ENCODE measurements at regions not wholly inside any gene's neighbourhood (a gene's known extent, or its start where the extent isn't known, plus 50 kb on each side); places are given as distances from the start of the nearest gene placed in this dataset.

DNA sequence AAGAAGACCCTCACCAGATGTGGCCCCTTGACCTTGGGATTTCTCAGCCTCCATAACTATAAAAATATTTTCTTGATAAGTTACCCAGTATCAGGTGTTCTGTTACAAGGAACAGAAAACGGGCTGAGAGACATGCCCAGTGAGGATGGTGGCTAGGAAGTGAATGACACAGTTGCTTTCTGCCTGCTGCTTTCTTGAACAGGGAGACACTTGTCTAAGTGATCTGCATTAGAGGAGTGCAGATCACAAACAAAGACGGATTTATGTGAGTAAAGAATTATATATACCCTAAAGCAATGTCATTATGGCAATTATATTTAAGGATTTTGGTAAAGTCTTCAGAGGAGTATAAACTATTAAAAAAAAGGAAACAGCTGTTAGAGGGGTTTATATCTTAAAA, 169.2 kb upstream of the AHR start:
- no peak for ATAC-seq
- DNase-seq: no peak

DNA sequence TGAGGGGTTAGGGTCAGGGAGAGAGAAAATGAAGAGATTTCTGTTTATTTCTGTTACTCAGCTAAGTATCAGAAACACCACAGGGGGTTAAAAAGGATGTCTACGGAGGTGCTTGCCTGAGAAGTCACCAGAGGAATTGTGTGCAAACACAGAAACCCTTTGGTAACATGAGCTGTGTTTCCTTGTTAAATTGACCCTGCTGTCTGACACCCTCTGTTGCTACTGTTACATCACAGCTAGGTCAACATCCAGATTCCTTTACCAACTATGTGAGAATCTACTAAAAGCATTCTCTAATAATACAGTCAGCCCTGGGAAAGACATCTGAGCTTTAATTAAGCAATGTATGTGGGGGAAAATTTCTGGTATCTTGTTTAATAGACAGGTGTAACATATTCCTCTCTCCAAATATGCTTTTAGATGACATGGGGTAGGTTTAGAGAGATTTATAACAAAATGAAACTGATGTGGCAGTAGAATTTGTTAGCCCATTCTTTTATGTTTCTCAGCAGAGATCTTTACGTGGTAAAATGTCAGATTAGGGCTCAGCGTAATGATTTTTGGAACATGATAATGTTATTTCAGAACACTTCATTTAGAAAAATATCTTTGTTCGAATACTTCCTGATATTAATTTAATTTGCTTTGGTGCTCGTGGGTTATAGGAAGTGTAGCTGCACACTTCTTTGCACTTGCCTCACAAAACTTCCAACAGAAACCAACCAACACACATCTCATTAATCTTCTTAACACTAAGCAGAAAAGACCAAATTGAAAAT, 168.0 kb upstream of the AHR start:
- ATAC-seq (no peak), DNase-seq (no peak)

GRCh38 chr7:17131060-17131345, 167.4 kb upstream of the AHR start:
- ATAC-seq (no peak), DNase-seq (no peak)

- no peak for DNase-seq
- ATAC-seq: no peak
These were observed 166.3 kb upstream of the AHR start for GRCh38 chr7:17131983-17132655.

GRCh38 chr7:17132726-17133125, 165.7 kb upstream of the AHR start:
- no peak for DNase-seq
- ATAC-seq: no peak

DNA sequence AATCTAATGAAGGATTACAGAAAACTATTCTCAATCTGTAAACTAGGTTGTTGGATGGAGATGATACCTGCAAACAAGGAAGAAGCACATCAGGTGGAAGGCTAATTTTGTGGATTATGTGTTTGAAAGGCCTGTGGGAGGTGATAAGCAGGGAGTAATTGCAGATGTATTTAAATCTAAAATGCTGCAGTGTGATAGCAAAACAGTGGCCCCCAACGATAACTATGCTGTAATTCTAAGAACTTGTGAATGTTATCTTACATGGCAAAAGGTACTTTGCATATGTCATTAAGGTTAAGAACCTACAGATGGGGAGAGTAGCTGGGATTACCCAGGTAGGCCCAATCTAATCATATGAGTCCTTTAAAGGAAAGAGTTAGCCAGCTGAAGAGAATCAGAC, 164.5 kb upstream of the AHR start:
- DNase-seq (no peak), ATAC-seq (no peak)

GRCh38 chr7:17134786-17135185, 163.7 kb upstream of the AHR start:
- DNase-seq (no peak), ATAC-seq (no peak)

- no peak for DNase-seq
These were observed 162.3 kb upstream of the AHR start for GRCh38 chr7:17136126-17136525.

GRCh38 chr7:17139081-17139480, 159.4 kb upstream of the AHR start:
- DNase-seq (no peak), ATAC-seq (peak; percentile 85)

More at GRCh38 chr7:17136126-17136525, 162.3 kb upstream of the AHR start:
- ATAC-seq: no peak

DNA sequence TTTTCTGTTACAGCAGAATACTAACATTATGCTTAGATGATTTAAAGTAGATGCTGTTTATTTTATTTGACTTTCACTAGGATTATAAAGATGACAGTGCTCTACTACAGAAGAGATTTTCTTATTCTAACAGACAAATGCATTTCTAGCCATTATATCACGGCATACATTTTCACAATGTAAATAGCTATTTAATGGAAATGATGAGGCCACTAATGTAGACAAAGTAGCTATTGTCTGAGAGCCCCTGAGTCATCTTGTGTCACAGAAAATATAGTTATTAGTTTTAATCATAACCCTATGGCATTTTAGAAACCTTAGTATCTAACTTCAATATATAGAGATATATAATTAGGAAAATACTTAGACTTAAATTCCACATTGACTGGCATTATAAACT, 158.0 kb upstream of the AHR start:
- DNase-seq (no peak), ATAC-seq (no peak)

GRCh38 chr7:17142831-17143541, 155.5 kb upstream of the AHR start:
- ATAC-seq (no peak), DNase-seq (no peak)

GRCh38 chr7:17144322-17144721, 154.1 kb upstream of the AHR start:
- peak; percentile 64 for DNase-seq
- peak; percentile 85 for ATAC-seq

DNA sequence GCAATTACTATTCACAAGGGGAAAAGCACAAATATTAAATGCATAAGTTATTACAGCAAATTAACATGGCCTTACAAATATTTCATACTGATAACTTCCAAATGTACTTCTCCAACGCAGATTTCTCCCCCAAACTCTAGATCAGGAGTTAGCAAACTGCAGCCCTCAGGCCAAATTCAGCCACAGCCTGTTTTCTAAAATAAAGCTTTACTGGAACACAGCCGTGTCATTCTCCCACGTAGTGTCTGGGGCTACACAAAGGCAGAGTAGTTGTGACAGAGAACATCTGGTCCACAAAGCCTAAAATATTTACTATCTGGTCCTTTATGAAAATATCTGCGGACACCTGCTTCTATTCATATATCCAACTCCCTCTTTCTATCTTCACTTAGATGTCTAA, 151.8 kb upstream of the AHR start:
- DNase-seq (no peak), ATAC-seq (no peak)

DNA sequence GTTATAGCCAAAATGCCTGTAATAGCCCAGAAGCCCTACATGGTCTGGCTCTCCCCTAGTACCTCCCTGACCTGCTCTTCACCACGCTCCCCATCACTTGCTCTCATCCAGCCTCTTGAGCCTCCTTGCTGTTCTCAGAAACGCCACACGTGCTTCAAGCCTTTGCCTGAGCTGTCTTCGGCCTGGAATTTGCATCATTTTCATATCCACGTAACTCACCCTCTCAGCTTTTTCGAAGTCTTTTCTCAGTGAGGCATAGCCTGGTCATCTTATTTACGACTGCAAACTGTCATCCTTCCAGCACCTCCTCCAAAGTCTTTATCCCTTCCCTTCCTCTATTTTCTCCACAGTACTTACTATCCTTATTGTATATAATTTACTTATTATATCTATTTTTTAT, 151.0 kb upstream of the AHR start:
- no peak for ATAC-seq

DNA sequence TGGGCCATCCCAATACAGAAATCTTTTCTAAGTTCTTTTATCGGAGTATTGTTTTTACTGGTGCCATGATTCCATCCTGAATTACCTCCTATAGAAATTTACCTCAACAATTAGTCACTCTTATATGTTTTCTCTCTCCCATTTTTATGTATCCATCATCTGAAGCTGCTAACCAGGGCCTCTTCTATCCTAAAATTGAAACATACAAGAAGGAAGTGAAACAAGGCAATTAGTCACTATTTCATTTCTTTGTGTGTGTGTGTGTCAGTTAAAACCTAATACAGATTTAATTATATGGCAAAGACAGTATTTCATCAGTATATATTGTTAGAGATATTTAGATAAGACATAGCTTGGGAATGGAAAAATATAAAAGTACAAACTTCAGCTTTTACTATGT, 148.4 kb upstream of the AHR start:
- ATAC-seq: peak; percentile 17
- no peak for DNase-seq

More for the DNA sequence above, 151.0 kb upstream of the AHR start:
- no peak for DNase-seq

DNA sequence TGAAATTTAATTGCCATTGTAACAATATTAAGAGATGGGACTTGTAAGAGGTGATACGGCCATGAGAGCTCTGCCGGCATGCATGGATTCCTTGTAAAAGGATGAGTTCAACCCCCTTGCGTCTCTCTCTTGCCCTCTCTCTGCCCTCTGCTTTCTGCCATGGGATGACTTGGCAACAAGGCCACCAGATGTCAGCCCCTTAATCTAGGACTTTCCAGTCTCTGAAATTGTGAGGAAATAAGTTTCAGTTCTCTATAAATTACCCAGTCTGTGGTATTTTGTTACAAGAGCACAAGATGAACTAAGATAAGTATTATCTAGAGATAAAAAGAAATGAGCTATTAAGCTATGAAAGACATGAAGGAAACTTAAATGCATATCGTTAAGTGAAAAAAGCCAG, 145.7 kb upstream of the AHR start:
- DNase-seq (no peak), ATAC-seq (peak; percentile 56)

GRCh38 chr7:17153536-17153935, 144.9 kb upstream of the AHR start:
- ATAC-seq (peak; percentile 48), DNase-seq (no peak)

DNA sequence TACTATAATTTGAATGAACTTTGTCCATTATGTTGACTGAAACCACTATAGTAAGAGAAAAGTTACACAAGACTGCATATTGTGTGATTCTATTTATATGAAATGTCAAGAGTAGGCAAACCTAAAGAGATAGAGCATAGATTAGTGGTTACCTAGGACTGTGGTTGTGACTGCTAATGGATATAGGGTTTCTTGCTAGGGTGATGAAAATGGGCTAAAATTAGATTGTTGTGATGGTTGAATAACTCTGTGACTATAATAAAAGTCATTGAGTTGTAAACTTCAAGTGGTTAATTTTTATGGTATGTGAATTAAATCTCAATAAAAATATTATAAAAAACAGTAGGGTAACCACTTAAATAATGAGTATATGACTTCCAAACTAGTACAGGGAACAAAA, 142.9 kb upstream of the AHR start:
- DNase-seq (no peak), ATAC-seq (no peak)

GRCh38 chr7:17158261-17158660, 140.2 kb upstream of the AHR start:
- DNase-seq (no peak), ATAC-seq (no peak)

GRCh38 chr7:17159500-17160037, 138.9 kb upstream of the AHR start:
- DNase-seq (no peak), ATAC-seq (peak; percentile 85)

DNA sequence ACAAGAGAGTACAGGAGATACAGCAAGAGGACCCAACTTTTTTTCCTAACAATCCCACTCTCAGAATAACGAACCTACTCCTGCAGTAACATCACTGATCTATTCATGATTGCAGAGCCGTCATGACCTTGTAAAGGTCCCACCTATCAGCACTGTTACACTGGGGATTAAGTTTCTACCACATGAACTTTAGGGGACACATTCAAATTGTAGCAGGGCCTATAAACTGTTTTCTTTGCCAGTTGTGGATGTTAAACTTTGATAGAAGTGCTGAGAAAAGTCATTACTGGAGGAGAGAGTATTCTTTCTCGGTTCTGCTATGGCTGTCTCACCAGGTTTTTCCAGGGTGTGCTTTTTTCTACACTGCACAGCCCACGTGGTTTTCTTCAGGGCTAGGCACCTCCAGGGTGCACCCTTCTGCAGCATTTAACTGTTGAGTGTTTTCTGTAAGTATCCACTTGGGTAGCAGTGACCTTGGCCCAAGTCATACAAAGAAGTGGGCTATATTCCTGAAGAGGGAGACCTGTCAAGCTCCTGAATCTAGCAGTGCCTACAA, 131.6 kb upstream of the AHR start:
- ATAC-seq: peak; percentile 57
- no peak for DNase-seq

- ATAC-seq (peak; percentile 36), DNase-seq (no peak)
These were observed 130.0 kb upstream of the AHR start for GRCh38 chr7:17168416-17168815.

- ATAC-seq (no peak), DNase-seq (no peak)
These were observed 127.0 kb upstream of the AHR start for GRCh38 chr7:17171427-17171826.
